Cardiac fibroblast (primary cell): ENCODE measurements at regions not wholly inside any gene's neighbourhood (a gene's known extent, or its start where the extent isn't known, plus 50 kb on each side); places are given as distances from the start of the nearest gene placed in this dataset.

Experiments
- DNase-seq, 2 donors: peaks; one replicate each; pipeline versions ENCODE4 v3.0.0 to v3.0.0-alpha.2; 2010; ENCODE audit warnings: low read depth in 2 of 2
- H3K4me3 ChIP-seq, 2 donors: replicated peaks in 1 of 2; 1 replicate in 1 of 2; 2 replicates in 1 of 2; pipeline ENCODE4 v1.5.1; 2011; ENCODE audit warnings: low read depth in 2 of 2, low read length in 2 of 2, mild to moderate bottlenecking in 2 of 2, moderate library complexity in 1 of 2
- CTCF ChIP-seq: IDR thresholded peaks from one replicate; pipeline ENCODE4 v1.5.1; 2011; ENCODE audit warnings: low read depth, mild to moderate bottlenecking, low read length, inconsistent platforms

DNA sequence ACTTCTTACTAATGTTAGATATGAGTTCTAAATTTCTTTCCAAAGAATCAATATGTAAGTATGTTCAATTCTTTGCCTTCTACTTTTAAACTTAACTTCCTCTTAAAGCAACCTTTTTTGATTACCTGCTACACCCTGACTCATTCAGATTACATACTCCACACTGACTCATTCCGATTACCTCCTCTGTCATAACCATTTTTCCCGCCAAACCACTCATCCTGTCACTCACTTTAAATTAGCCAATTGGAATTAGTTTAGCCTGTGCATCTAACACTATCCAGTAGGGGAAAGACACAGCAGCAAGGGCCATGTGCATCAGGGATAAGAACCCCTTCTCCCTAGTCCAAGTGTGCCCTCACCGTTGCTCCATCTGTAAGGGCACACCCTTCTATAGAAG, 815.5 kb downstream of the BRINP3 start:
- no peak for TF ChIP-seq CTCF
- DNase-seq: no peak
- H3K4me3 ChIP-seq: no peak overlapping the region

GRCh38 chr1:189669846-189670245, 807.8 kb downstream of the BRINP3 start:
- no peak overlapping the region for H3K4me3 ChIP-seq
- TF ChIP-seq CTCF: no peak
- DNase-seq: peak; percentile 2 to 34

- no peak overlapping the region for H3K4me3 ChIP-seq
- no peak for TF ChIP-seq CTCF
- DNase-seq: peak in 1 of 2 donors; percentile 5
These were observed 804.4 kb downstream of the BRINP3 start for GRCh38 chr1:189673217-189673616.

DNA sequence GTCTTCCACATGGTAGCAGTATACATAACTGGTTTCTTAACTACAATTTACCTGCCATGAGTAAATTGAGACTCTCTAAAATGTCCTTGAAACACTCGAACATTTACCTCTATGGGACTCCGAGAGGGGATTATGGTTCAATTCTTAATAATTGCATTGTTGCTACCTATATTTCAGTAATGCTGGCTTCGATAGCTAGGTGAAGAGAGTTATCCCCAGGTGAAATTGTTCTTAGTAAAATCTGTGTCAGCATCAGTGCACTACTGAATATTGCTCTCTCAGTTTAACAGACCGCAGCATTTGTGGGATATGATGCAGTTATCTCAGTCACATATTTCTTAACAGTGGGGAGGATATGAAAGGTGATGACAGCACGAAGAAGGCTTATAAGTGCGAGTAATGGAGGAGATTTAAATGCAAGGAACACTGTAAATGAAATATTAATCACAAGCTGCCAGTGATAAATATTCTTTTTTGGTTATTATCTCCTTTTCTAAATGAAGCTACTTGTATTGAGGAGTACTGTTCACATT, 801.9 kb downstream of the BRINP3 start:
- no peak overlapping the region for H3K4me3 ChIP-seq

DNA sequence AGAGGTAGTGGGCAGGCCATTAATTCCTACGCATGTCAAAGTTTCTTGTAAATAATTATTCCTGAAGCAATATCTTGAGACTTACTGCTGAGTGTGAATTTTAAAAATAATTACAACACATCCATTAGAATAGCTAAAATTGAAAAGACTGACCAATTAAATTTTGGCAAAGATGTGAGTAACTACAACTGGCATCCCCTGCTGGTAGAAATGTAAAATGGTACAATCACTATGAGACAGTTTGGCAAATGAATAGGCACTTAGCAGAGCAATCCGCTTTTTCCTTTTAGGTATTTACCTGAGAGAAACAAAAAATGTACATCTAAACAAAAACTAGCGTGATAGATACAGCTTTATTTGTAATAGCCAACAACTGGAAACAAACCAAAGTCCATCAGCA, 798.9 kb downstream of the BRINP3 start:
- no peak overlapping the region for H3K4me3 ChIP-seq
- peak in 1 of 2 donors; percentile 4 for DNase-seq
- TF ChIP-seq CTCF: no peak

More for the DNA sequence above, 801.9 kb downstream of the BRINP3 start:
- DNase-seq: peak in 1 of 2 donors; percentile 3
- no peak for TF ChIP-seq CTCF

GRCh38 chr1:189681252-189681919, 796.3 kb downstream of the BRINP3 start:
- no peak overlapping the region for H3K4me3 ChIP-seq
- DNase-seq: no peak
- TF ChIP-seq CTCF: no peak
